SU-DHL-6 (cell line): ENCODE measurements at regions not wholly inside any gene's neighbourhood (a gene's known extent, or its start where the extent isn't known, plus 50 kb on each side); places are given as distances from the start of the nearest gene placed in this dataset.

ENCODE experiments used
- H2AFZ ChIP-seq: fragments of 200-600 bp; sonication (generic); 2 replicates; pipeline ENCODE4 v1.6.1; 2014; ENCODE audit warnings: low read depth, mild to moderate bottlenecking, moderate library complexity, mixed read lengths, antibody characterized with exemption, low read length; ENCODE audit not compliant: severe bottlenecking
- H3F3A ChIP-seq: fragments of 200-600 bp; shearing (Covaris generic); 2 replicates; pipeline ENCODE4 v1.6.0; 2016; ENCODE audit warnings: antibody characterized with exemption, mild to moderate bottlenecking; ENCODE audit not compliant: insufficient read depth
- H3K27ac ChIP-seq: fragments of 200-600 bp; sonication (generic); 2 replicates; pipeline ENCODE4 v1.5.1; 2016; ENCODE audit warnings: low read depth, mild to moderate bottlenecking, low read length, moderate library complexity, mixed read lengths
- H3K27me3 ChIP-seq: fragments of 200-600 bp; sonication (generic), shearing (Covaris generic); 2 replicates; pipeline ENCODE4 v1.6.0; 2014; ENCODE audit warnings: mild to moderate bottlenecking, low read length
- H3K36me3 ChIP-seq: fragments of 200-600 bp; sonication (generic); 2 replicates; pipeline ENCODE4 v1.6.1; 2014; ENCODE audit warnings: mild to moderate bottlenecking, low read length, mixed read lengths
- H3K4me2 ChIP-seq: fragments of 300-600, 200-600 bp; shearing (Covaris generic), sonication (generic); 2 replicates; pipeline ENCODE4 v1.6.0; 2014; ENCODE audit warnings: low read length, low read depth, mild to moderate bottlenecking; ENCODE audit not compliant: poor library complexity, severe bottlenecking
- H3K4me3 ChIP-seq: fragments of 200-600 bp; sonication (generic); 2 replicates; pipeline ENCODE4 v1.5.1; 2014; ENCODE audit warnings: antibody characterized with exemption, low read length, mild to moderate bottlenecking, mixed read lengths; ENCODE audit not compliant: insufficient read depth, poor library complexity, severe bottlenecking
- H3K79me2 ChIP-seq: fragments of 200-600 bp; sonication (generic); 2 replicates; pipeline ENCODE4 v1.6.1; 2014; ENCODE audit warnings: mild to moderate bottlenecking, low read length, moderate library complexity; ENCODE audit not compliant: insufficient read depth
- H3K9ac ChIP-seq: fragments of 200-600 bp; sonication (generic); 2 replicates; pipeline ENCODE4 v1.7.0; 2014; ENCODE audit warnings: mild to moderate bottlenecking, low read length
- H3K9me2 ChIP-seq: fragments of 200-600 bp; sonication (generic); replicated peaks from 2 replicates; pipeline ENCODE4 v1.6.1; 2014; ENCODE audit warnings: low read length; ENCODE audit not compliant: insufficient read depth
- H3K9me3 ChIP-seq: fragments of 200-600 bp; sonication (generic); 2 replicates; pipeline ENCODE4 v1.6.1; 2014; ENCODE audit warnings: low read length, mixed read lengths; ENCODE audit not compliant: insufficient read depth
- H4K20me1 ChIP-seq: fragments of 200-600 bp; sonication (generic); 2 replicates; pipeline ENCODE4 v1.6.1; 2014; ENCODE audit warnings: low read depth, mild to moderate bottlenecking, antibody characterized with exemption, low read length, moderate library complexity, mixed read lengths
- CTCF ChIP-seq: fragments of 200-600 bp; sonication (generic); IDR thresholded peaks from one replicate; pipeline ENCODE4 v1.5.1; 2017; ENCODE audit warnings: antibody characterized with exemption, mild to moderate bottlenecking, low read length, moderate library complexity; ENCODE audit not compliant: insufficient read depth, poor library complexity, severe bottlenecking
- EZH2phosphoT487 ChIP-seq: fragments of 200-600 bp; sonication (generic), shearing (Covaris generic); conservative IDR thresholded peaks from 2 replicates; pipeline ENCODE4 v1.6.1; 2018; ENCODE audit warnings: mild to moderate bottlenecking, antibody characterized with exemption, low read length, moderate library complexity, mixed read lengths

- no peak overlapping the region for H3K27ac ChIP-seq
- no peak overlapping the region for H3K4me2 ChIP-seq
- H3K9ac ChIP-seq = no peak overlapping the region
- no peaks in the 10 kb centered on the region for H3K79me2 ChIP-seq
- H3K36me3 ChIP-seq = no peaks in the 10 kb centered on the region
- H3F3A ChIP-seq = no peaks in the 10 kb centered on the region
- H4K20me1 ChIP-seq = no peaks in the 10 kb centered on the region
- TF ChIP-seq CTCF (no peak), EZH2phosphoT487 (no peak)
- H3K9me3 ChIP-seq = no peaks in the 10 kb centered on the region
- no peaks in the 10 kb centered on the region for H3K27me3 ChIP-seq
- H2AFZ ChIP-seq = no peak overlapping the region
- no peaks in the 10 kb centered on the region for H3K9me2 ChIP-seq
- no peak overlapping the region for H3K4me3 ChIP-seq
Measured at GRCh38 chr1:29626726-29627125, 390.4 kb downstream of the PTPRU start.

GRCh38 chr1:29626066-29626465, 389.7 kb downstream of the PTPRU start:
- Histone ChIP-seq H3K4me2 (no peak overlapping the region), H3K79me2 (no peaks in the 10 kb centered on the region), H4K20me1 (no peaks in the 10 kb centered on the region), H3K4me3 (no peak overlapping the region), H3K27me3 (no peaks in the 10 kb centered on the region), H3F3A (no peaks in the 10 kb centered on the region), H3K9ac (no peak overlapping the region), H2AFZ (no peak overlapping the region), H3K27ac (no peak overlapping the region), H3K9me2 (no peaks in the 10 kb centered on the region), H3K36me3 (no peaks in the 10 kb centered on the region), H3K9me3 (no peaks in the 10 kb centered on the region)
- TF ChIP-seq EZH2phosphoT487 (no peak), CTCF (no peak)

- TF ChIP-seq EZH2phosphoT487 = no peak
- TF ChIP-seq CTCF = no peak
- Histone ChIP-seq H3K4me3 (no peak overlapping the region), H3K9me2 (no peaks in the 10 kb centered on the region), H3K27ac (no peak overlapping the region), H2AFZ (no peak overlapping the region), H4K20me1 (no peaks in the 10 kb centered on the region), H3K9ac (no peak overlapping the region), H3K9me3 (no peaks in the 10 kb centered on the region), H3F3A (no peaks in the 10 kb centered on the region), H3K27me3 (no peaks in the 10 kb centered on the region), H3K4me2 (no peak overlapping the region), H3K36me3 (no peaks in the 10 kb centered on the region), H3K79me2 (no peaks in the 10 kb centered on the region)
Measured at GRCh38 chr1:29625084-29625420, 388.7 kb downstream of the PTPRU start.
